ENCODE measurements at regions not wholly inside any gene's neighbourhood (a gene's known extent, or its start where the extent isn't known, plus 50 kb on each side); places are given as distances from the start of the nearest gene placed in this dataset.
"Not testable (repeated sequence)": the region's sequence is repeated elsewhere in the genome, so short reads cannot be mapped to it uniquely, and the experiment has no call there.

- Histone ChIP-seq H3K4me3 (ENCODE audit: low read depth, low read length) (no peak overlapping the region), H3K36me3 (ENCODE audit: insufficient read depth) (no peaks in the 10 kb centered on the region), H3K4me1 (ENCODE audit: insufficient read depth) (no peaks in the 10 kb centered on the region), H3K27ac (ENCODE audit: low read depth) (no peak overlapping the region)
- WGBS, result 7% methylated on average over 7 of the region's 7 CpGs
- DNase-seq (ENCODE audit: extremely low spot score), result peak; percentile 72
These were observed 135.4 kb downstream of the PROX1 start for GRCh38 chr1:214123061-214123784.

- Histone ChIP-seq H3K36me3 (ENCODE audit: insufficient read depth) (no peaks in the 10 kb centered on the region), H3K4me3 (ENCODE audit: low read depth, low read length) (no peak overlapping the region), H3K27ac (ENCODE audit: low read depth) (no peak overlapping the region), H3K4me1 (ENCODE audit: insufficient read depth) (no peaks in the 10 kb centered on the region)
- no peak for DNase-seq (ENCODE audit: extremely low spot score)
- 66% methylated on average over 7 of the region's 7 CpGs for WGBS
These were observed 136.6 kb downstream of the PROX1 start for GRCh38 chr1:214124281-214124805.

GRCh38 chr1:214124915-214125314, 137.1 kb downstream of the PROX1 start:
- Histone ChIP-seq H3K4me3 (ENCODE audit: low read depth, low read length) (no peak overlapping the region), H3K27ac (ENCODE audit: low read depth) (no peak overlapping the region), H3K36me3 (ENCODE audit: insufficient read depth) (no peaks in the 10 kb centered on the region), H3K4me1 (ENCODE audit: insufficient read depth) (no peaks in the 10 kb centered on the region)
- 71% methylated on average over 4 of the region's 4 CpGs for WGBS
- DNase-seq (ENCODE audit: extremely low spot score), result no peak

- WGBS, result 85% methylated on average over 1 of the region's 1 CpG
- DNase-seq (ENCODE audit: extremely low spot score), result no peak
- no peak overlapping the region for H3K4me3 ChIP-seq (ENCODE audit: low read depth, low read length)
- H3K27ac ChIP-seq (ENCODE audit: low read depth), result no peak overlapping the region
- H3K4me1 ChIP-seq (ENCODE audit: insufficient read depth), result no peaks in the 10 kb centered on the region
- H3K36me3 ChIP-seq (ENCODE audit: insufficient read depth), result no peaks in the 10 kb centered on the region
These were observed 138.0 kb downstream of the PROX1 start for GRCh38 chr1:214125819-214126218.

- no peak for DNase-seq (ENCODE audit: extremely low spot score)
- Histone ChIP-seq H3K4me1 (ENCODE audit: insufficient read depth) (no peaks in the 10 kb centered on the region), H3K36me3 (ENCODE audit: insufficient read depth) (no peaks in the 10 kb centered on the region), H3K4me3 (ENCODE audit: low read depth, low read length) (no peak overlapping the region), H3K27ac (ENCODE audit: low read depth) (no peak overlapping the region)
- 85% methylated on average over 2 of the region's 2 CpGs for WGBS
These were observed 138.9 kb downstream of the PROX1 start for GRCh38 chr1:214126697-214127146.

- no peak for DNase-seq (ENCODE audit: extremely low spot score)
- H3K36me3 ChIP-seq (ENCODE audit: insufficient read depth), result no peaks in the 10 kb centered on the region
- no peak overlapping the region for H3K27ac ChIP-seq (ENCODE audit: low read depth)
- no peaks in the 10 kb centered on the region for H3K4me1 ChIP-seq (ENCODE audit: insufficient read depth)
- H3K4me3 ChIP-seq (ENCODE audit: low read depth, low read length), result no peak overlapping the region
- WGBS, result 97% methylated on average over 4 of the region's 4 CpGs
These were observed 139.9 kb downstream of the PROX1 start for GRCh38 chr1:214127705-214128104.

GRCh38 chr1:214135886-214136285, 145.1 kb upstream of the SMYD2 start:
- no peak for DNase-seq (ENCODE audit: extremely low spot score)
- Histone ChIP-seq H3K4me3 (ENCODE audit: low read depth, low read length) (no peak overlapping the region), H3K27ac (ENCODE audit: low read depth) (no peak overlapping the region), H3K36me3 (ENCODE audit: insufficient read depth) (no peaks in the 10 kb centered on the region), H3K4me1 (ENCODE audit: insufficient read depth) (no peaks in the 10 kb centered on the region)
- WGBS, result 53% methylated on average over 7 of the region's 7 CpGs

- WGBS, result 64% methylated on average over 8 of the region's 8 CpGs
- DNase-seq (ENCODE audit: extremely low spot score), result no peak
- no peak overlapping the region for H3K27ac ChIP-seq (ENCODE audit: low read depth)
- H3K36me3 ChIP-seq (ENCODE audit: insufficient read depth), result no peaks in the 10 kb centered on the region
- H3K4me3 ChIP-seq (ENCODE audit: low read depth, low read length), result no peak overlapping the region
- no peaks in the 10 kb centered on the region for H3K4me1 ChIP-seq (ENCODE audit: insufficient read depth)
These were observed 144.5 kb upstream of the SMYD2 start for GRCh38 chr1:214136324-214136919.

- H3K4me1 ChIP-seq (ENCODE audit: insufficient read depth), result no peaks in the 10 kb centered on the region
- DNase-seq (ENCODE audit: extremely low spot score), result no peak
- WGBS, result 91% methylated on average over 4 of the region's 4 CpGs
- H3K27ac ChIP-seq (ENCODE audit: low read depth), result no peak overlapping the region
- no peaks in the 10 kb centered on the region for H3K36me3 ChIP-seq (ENCODE audit: insufficient read depth)
- H3K4me3 ChIP-seq (ENCODE audit: low read depth, low read length), result no peak overlapping the region
These were observed 139.5 kb upstream of the SMYD2 start for GRCh38 chr1:214141486-214141885.

- no peak overlapping the region for H3K27ac ChIP-seq (ENCODE audit: low read depth)
- WGBS, result 48% methylated on average over 17 of the region's 17 CpGs
- no peaks in the 10 kb centered on the region for H3K4me1 ChIP-seq (ENCODE audit: insufficient read depth)
- H3K36me3 ChIP-seq (ENCODE audit: insufficient read depth), result no peaks in the 10 kb centered on the region
- DNase-seq (ENCODE audit: extremely low spot score), result no peak
- no peak overlapping the region for H3K4me3 ChIP-seq (ENCODE audit: low read depth, low read length)
These were observed 137.7 kb upstream of the SMYD2 start for GRCh38 chr1:214143006-214143992.

- H3K27ac ChIP-seq (ENCODE audit: low read depth); DNase-seq (ENCODE audit: extremely low spot score); H3K4me1 ChIP-seq (ENCODE audit: insufficient read depth); H3K36me3 ChIP-seq (ENCODE audit: insufficient read depth); H3K4me3 ChIP-seq (ENCODE audit: low read depth, low read length): not testable (repeated sequence)
- 85% methylated on average over 2 of the region's 2 CpGs for WGBS
These were observed 136.4 kb upstream of the SMYD2 start for GRCh38 chr1:214144521-214144920.

- no peaks in the 10 kb centered on the region for H3K4me1 ChIP-seq (ENCODE audit: insufficient read depth)
- H3K27ac ChIP-seq (ENCODE audit: low read depth), result no peak overlapping the region
- DNase-seq (ENCODE audit: extremely low spot score), result no peak
- 48% methylated on average over 4 of the region's 4 CpGs for WGBS
- no peak overlapping the region for H3K4me3 ChIP-seq (ENCODE audit: low read depth, low read length)
- no peaks in the 10 kb centered on the region for H3K36me3 ChIP-seq (ENCODE audit: insufficient read depth)
These were observed 134.4 kb upstream of the SMYD2 start for GRCh38 chr1:214146523-214146922.

GRCh38 chr1:214154596-214155292, 126.2 kb upstream of the SMYD2 start:
- 39% methylated on average over 6 of the region's 6 CpGs for WGBS

More at GRCh38 chr1:214154596-214155292, 126.2 kb upstream of the SMYD2 start:
- Histone ChIP-seq H3K4me1 (ENCODE audit: insufficient read depth) (no peaks in the 10 kb centered on the region), H3K4me3 (ENCODE audit: low read depth, low read length) (no peak overlapping the region), H3K36me3 (ENCODE audit: insufficient read depth) (no peaks in the 10 kb centered on the region), H3K27ac (ENCODE audit: low read depth) (no peak overlapping the region)
- no peak for DNase-seq (ENCODE audit: extremely low spot score)

Data from urinary bladder (tissue), 3 donors.